IPS DF 6.9 (cell line): ENCODE measurements at regions not wholly inside any gene's neighbourhood (a gene's known extent, or its start where the extent isn't known, plus 50 kb on each side); places are given as distances from the start of the nearest gene placed in this dataset.

Experiments used
- DNase-seq: peaks from one replicate; pipeline ENCODE4 v3.0.0-alpha.2; 2013; ENCODE audit warnings: low read depth, low spot score
- H3K27ac ChIP-seq: one replicate; pipeline ENCODE4 v1.5.1; 2013; ENCODE audit warnings: low read length, control low read depth
- H3K27me3 ChIP-seq: 2 replicates; pipeline ENCODE4 v1.6.1; 2013; ENCODE audit warnings: mild to moderate bottlenecking, low read length; ENCODE audit not compliant: control insufficient read depth, insufficient read depth
- H3K36me3 ChIP-seq: 2 replicates; pipeline ENCODE4 v1.6.1; 2013; ENCODE audit warnings: low read length; ENCODE audit not compliant: control insufficient read depth, insufficient read depth
- H3K4me1 ChIP-seq: 2 replicates; pipeline ENCODE4 v1.6.1; 2013; ENCODE audit warnings: low read length; ENCODE audit not compliant: control insufficient read depth, insufficient read depth
- H3K4me3 ChIP-seq: 2 replicates; pipeline ENCODE4 v1.5.1; 2013; ENCODE audit warnings: mild to moderate bottlenecking, low read length
- H3K9me3 ChIP-seq: 2 replicates; pipeline ENCODE4 v1.6.1; 2013; ENCODE audit warnings: low read length, inconsistent platforms; ENCODE audit not compliant: control insufficient read depth, insufficient read depth
- WGBS: extraction: QIAGEN DNeasy Blood & Tissue Kit; methylation state at CpG from one replicate; pipeline ENCODE4 v1.1.7; 2013; ENCODE audit warnings: mixed read lengths, missing lambda C conversion rate; ENCODE audit not compliant: insufficient read length, insufficient coverage; 5-methylcytosine and 5-hydroxymethylcytosine counted together

DNA sequence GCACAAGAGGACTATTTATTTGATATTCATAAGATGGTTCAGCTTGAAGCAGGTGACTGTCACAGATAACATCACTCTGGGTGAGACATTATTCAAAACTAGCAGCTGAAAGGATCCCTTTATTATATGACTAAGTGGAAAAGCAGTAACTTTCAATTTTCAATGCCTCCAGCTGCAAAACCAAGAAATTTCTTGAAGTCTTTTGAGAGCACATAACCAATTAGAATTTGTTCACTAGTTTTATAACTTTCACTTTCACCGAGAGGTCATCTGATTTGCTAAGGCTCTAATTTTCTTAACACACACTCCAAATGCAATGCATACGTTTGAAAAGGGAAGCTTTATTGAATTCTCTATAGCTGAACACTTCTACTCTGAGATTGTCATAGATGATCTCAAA lies 88.6 kb upstream of the KLF14 start:
- Histone ChIP-seq H3K27ac (no peak overlapping the region), H3K4me3 (no peak overlapping the region), H3K27me3 (no peaks in the 10 kb centered on the region), H3K9me3 (no peaks in the 10 kb centered on the region), H3K4me1 (no peaks in the 10 kb centered on the region), H3K36me3 (no peaks in the 10 kb centered on the region)
- WGBS: no CpG with 5 or more reads among the region's 2 CpGs
- no peak for DNase-seq

DNA sequence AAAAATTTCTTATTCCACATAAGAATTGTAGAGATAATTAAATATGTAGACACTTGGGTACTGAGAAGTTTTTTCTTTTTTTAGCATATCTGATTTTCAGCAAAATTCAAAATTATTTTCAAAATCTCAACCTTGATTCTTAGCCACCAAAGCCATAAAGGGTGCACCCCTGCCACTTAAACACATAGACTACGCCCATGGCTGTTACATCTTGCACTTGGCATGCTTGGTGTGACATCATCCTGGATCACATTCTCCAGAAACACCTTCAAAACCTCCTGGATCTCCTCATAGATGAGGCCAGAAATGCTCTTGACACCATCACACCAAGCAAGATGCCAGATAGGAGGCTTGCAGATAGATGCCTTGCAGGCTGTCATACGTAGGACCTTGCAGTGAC lies 89.1 kb upstream of the KLF14 start:
- Histone ChIP-seq H3K27me3 (no peaks in the 10 kb centered on the region), H3K4me1 (no peaks in the 10 kb centered on the region), H3K4me3 (no peak overlapping the region), H3K27ac (no peak overlapping the region), H3K9me3 (no peaks in the 10 kb centered on the region), H3K36me3 (no peaks in the 10 kb centered on the region)
- DNase-seq: no peak
- WGBS: no CpG with 5 or more reads among the region's 2 CpGs

DNA sequence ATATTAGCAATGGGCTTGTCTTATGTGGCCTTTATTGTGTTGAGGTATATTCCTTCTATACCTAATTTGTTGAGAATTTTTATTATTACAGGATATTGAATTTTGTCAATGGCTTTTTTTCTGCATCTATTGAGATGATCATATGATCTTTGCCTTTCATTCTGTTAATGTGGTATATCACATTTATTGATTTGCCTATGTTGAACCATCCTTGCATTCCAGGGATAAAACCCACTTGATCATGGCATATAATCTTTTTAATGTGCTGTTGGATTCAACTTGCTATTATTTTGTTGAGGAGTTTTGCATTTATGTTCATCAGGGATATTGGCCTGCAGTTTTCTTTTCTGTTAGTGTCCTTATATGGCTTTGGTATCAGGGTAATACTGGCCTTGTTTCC lies 91.8 kb upstream of the KLF14 start:
- H3K9me3 ChIP-seq: no peaks in the 10 kb centered on the region
- H3K27me3 ChIP-seq: no peaks in the 10 kb centered on the region
- no peak for DNase-seq
- no peak overlapping the region for H3K27ac ChIP-seq
- no peaks in the 10 kb centered on the region for H3K4me1 ChIP-seq
- no peak overlapping the region for H3K4me3 ChIP-seq
- H3K36me3 ChIP-seq: no peaks in the 10 kb centered on the region

DNA sequence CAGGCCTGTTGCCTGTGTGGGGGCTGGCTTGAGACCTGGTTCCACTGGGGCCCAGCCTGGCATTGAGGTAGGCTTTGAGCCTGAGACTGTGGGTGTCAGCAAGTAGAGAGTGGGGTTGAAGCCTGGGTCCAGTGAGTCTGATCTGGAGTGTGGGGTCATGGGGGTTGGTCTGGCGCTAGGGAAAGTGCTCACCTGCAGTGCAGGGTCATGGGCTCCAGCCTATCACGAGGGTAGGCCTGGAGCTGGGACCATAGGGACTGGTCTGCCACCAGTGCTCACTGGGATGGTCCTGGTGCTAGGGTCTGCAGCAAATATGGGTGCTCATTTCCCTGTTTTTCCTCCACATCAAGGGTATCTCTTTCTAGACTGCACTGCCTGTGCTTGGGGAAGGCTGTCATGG lies 95.4 kb upstream of the KLF14 start:
- Histone ChIP-seq H3K36me3 (no peaks in the 10 kb centered on the region), H3K4me3 (no peak overlapping the region)
- WGBS: no CpG with 5 or more reads among the region's 2 CpGs

DNA sequence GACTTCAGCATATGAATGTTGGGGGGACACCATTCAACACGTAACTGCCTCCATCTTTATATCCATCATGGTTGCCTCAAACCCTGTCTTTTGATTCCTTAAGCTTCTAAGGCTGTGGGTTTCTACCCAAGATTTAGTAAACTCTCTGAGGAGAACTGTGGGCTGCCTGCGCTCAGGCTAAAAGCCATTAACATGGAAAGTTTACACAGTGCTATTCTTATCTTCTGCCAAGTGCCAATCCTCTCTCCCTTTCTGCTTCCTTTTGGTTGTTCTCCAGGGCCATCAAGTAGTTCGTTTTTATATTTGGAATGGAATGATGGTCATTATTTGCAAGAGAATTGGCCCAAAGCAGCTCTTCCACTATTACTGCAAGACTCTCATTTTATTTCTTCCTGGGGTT lies 97.3 kb upstream of the KLF14 start:
- DNase-seq: no peak
- no peaks in the 10 kb centered on the region for H3K27me3 ChIP-seq
- no CpG with 5 or more reads among the region's 3 CpGs for WGBS

More for the DNA sequence above, 95.4 kb upstream of the KLF14 start:
- Histone ChIP-seq H3K27me3 (no peaks in the 10 kb centered on the region), H3K27ac (no peak overlapping the region), H3K4me1 (no peaks in the 10 kb centered on the region), H3K9me3 (no peaks in the 10 kb centered on the region)
- DNase-seq: no peak

DNA sequence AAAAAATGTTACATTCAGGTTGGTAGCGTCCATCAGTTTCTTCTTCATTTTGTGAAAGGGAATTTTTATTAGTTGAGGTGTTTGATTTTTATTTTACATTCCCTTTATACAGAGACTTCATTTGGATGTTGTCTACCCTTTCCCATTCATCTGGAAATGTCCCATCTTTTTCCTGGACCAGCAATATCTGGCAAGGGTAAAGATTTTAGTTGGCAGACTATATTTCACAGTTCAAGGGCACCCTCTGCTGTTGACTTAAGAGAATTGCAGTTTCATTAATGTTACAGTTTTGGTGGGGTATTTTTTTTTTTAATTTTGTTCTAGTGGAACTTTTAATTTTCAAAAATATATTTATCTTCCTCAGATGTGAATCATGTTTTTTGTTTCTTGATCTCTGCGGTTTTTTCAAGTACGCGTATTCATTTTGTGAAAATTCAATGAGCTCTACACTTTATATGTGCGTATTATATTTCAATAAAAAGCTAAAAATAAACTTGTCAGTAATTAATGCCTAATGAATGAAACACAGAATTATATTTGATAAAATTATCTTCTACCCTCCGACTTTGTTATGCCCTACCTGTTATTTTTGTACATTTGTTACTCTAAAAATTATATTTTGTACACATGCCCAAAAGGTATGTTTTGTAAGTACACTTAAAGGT lies 97.9 kb upstream of the KLF14 start:
- no peak overlapping the region for H3K4me3 ChIP-seq
- no CpG with 5 or more reads among the region's 6 CpGs for WGBS
- H3K4me1 ChIP-seq: no peaks in the 10 kb centered on the region
- H3K27ac ChIP-seq: no peak overlapping the region
- H3K9me3 ChIP-seq: no peaks in the 10 kb centered on the region
- H3K36me3 ChIP-seq: no peaks in the 10 kb centered on the region
- no peak for DNase-seq
- H3K27me3 ChIP-seq: no peaks in the 10 kb centered on the region

More for the DNA sequence above, 97.3 kb upstream of the KLF14 start:
- H3K27ac ChIP-seq: no peak overlapping the region
- H3K36me3 ChIP-seq: no peaks in the 10 kb centered on the region
- H3K4me3 ChIP-seq: no peak overlapping the region
- no peaks in the 10 kb centered on the region for H3K4me1 ChIP-seq
- no peaks in the 10 kb centered on the region for H3K9me3 ChIP-seq

DNA sequence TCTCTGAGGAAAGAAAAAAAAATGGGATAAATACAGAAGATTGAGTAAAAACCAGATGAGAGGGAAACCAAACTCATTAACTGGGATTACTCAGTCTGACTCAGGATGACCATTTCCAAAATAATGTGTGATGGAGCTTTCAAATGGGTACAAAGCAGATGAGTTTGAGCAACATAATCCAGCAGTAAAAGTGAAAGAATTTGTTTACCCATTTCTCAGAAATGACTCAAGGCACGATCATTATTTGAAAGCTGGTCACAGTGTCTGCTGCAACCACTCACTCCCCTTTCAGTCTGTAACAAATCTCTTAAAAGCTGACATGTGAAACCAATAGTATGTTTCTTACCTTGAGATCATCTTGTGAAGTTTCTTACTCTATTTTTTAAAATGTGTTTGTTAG lies 104.7 kb upstream of the KLF14 start:
- no peaks in the 10 kb centered on the region for H3K27me3 ChIP-seq
- no peak for DNase-seq
- no CpG with 5 or more reads among the region's 1 CpG for WGBS

DNA sequence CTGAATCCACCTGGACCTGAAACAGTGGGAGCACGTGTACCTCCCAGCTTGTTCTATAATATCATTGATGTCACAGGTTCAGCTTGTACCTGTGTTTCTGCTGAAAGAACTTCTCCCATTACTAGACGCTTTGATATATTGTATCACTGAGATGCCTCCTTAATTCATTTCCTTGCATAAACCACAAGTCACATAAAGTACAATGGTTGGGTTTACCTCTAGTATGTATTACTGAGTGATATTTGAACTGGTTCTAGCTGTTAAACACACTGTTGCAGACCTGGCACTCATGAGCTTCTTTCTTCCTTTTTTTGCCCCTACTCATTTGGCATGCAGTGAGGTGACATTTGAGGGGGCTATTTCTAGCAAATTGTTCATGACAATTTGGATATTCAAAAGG lies 106.6 kb upstream of the KLF14 start:
- no peaks in the 10 kb centered on the region for H3K4me1 ChIP-seq
- H3K9me3 ChIP-seq: no peaks in the 10 kb centered on the region
- no peak for DNase-seq
- no peaks in the 10 kb centered on the region for H3K36me3 ChIP-seq
- no peak overlapping the region for H3K27ac ChIP-seq
- H3K4me3 ChIP-seq: no peak overlapping the region
- H3K27me3 ChIP-seq: no peaks in the 10 kb centered on the region
- no CpG with 5 or more reads among the region's 2 CpGs for WGBS

More for the DNA sequence above, 104.7 kb upstream of the KLF14 start:
- Histone ChIP-seq H3K4me3 (no peak overlapping the region), H3K36me3 (no peaks in the 10 kb centered on the region), H3K27ac (no peak overlapping the region), H3K9me3 (no peaks in the 10 kb centered on the region), H3K4me1 (no peaks in the 10 kb centered on the region)

DNA sequence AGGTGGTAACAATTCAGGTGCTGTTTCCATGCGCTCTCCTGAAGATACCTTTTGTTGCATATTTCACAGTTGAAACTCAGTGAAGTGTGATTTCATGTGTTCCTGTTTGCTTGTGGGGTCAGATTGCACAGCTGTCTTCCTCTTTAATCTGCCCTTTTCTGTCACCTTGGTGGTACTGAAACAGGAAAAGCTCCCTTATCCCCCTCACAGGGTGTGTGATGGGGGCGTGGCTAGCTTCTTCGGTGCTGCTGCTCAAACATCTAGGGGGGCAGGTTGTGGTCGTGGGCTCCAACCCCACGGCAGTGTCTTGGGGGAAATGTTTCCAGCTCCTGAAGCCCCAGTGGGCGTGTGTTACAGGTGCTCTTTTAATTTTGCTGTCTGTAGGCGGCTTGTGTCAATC lies 107.4 kb upstream of the KLF14 start:
- no peaks in the 10 kb centered on the region for H3K27me3 ChIP-seq
- DNase-seq: no peak
- no peak overlapping the region for H3K27ac ChIP-seq
- H3K36me3 ChIP-seq: no peaks in the 10 kb centered on the region
- H3K4me3 ChIP-seq: no peak overlapping the region
- H3K4me1 ChIP-seq: no peaks in the 10 kb centered on the region
- H3K9me3 ChIP-seq: no peaks in the 10 kb centered on the region
- no CpG with 5 or more reads among the region's 7 CpGs for WGBS

DNA sequence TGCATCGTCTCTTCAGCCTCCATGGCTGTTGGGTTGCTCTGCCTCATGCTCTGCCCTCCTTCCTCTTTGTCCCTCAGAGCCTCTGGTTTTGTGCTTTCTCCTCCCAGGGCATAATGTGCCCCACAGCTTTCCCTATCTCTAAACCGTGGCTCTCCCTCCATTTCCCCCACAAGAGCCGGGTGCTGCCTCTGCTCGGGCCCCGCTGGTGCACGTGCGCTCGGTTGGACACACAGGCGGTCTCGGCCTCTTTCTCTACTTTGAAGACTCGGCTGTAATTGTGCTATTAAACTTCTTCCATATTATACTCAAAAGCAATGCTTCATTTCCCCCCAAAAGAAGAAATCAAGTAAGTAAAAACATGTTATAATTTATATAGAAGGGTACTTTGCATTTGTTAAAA lies 109.7 kb upstream of the KLF14 start:
- DNase-seq: no peak
- no peak overlapping the region for H3K4me3 ChIP-seq
- no peaks in the 10 kb centered on the region for H3K27me3 ChIP-seq
- no peaks in the 10 kb centered on the region for H3K36me3 ChIP-seq
- no peaks in the 10 kb centered on the region for H3K9me3 ChIP-seq
- no CpG with 5 or more reads among the region's 11 CpGs for WGBS
- no peaks in the 10 kb centered on the region for H3K4me1 ChIP-seq
- no peak overlapping the region for H3K27ac ChIP-seq

DNA sequence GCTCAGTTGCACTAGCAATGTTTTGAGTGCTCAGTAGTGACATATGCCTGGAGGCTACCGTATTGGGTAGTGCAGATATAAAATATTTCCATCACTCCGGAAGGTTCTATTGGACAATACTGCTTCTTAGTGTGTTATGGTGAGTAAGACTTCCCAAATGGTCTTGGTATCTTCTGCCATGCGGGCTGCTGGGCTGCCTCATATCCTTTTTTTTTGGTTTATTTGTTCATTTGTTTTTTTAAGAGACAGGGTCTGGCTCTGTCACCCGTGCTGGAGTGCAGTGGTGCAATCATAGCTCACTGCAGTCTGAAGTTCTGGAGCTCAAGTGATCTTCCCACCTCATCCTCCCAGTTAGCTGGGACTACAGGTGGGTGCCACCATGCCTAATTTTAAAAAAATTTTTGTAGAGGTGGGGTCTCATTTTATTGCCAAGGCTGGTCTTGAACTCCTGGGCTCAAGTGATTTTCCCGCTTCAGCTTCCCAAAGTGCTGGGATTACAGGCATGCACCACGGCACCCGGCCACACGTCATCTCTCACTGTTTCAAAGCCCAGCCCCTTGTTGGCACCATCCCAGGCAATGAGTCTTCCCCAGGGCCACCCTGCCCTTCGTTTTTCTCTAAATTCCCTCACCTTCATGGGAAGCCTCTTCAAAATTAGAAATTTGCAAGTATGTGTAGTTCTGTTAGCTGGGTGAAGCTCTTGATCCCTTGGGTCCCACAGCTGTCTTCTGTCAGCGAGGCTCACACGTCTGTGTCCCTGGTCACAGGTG lies 111.0 kb upstream of the KLF14 start:
- Histone ChIP-seq H3K9me3 (no peaks in the 10 kb centered on the region), H3K27me3 (no peaks in the 10 kb centered on the region), H3K4me3 (no peak overlapping the region), H3K27ac (no peak overlapping the region), H3K36me3 (no peaks in the 10 kb centered on the region), H3K4me1 (no peaks in the 10 kb centered on the region)
- DNase-seq: no peak
- WGBS: no CpG with 5 or more reads among the region's 11 CpGs
